ENCODE measurements at regions not wholly inside any gene's neighbourhood (a gene's known extent, or its start where the extent isn't known, plus 50 kb on each side); places are given as distances from the start of the nearest gene placed in this dataset.
"Not testable (repeated sequence)": the region's sequence is repeated elsewhere in the genome, so short reads cannot be mapped to it uniquely, and the experiment has no call there.

- ChIA-PET POLR2A (no interaction called here), CTCF (no interaction called here)
- intact Hi-C loops (cut with micrococcal nuclease) = no loop called here
- dilution Hi-C loops (cut with MboI; ENCODE audit: extremely low pct_ligation_motif_present, low sequenced_read_pairs) = no loop called here
- Histone ChIP-seq H3K4me3 (replicated peaks in 1 of 3; ENCODE audit: insufficient read depth in 1 of 3, low read depth in 1 of 3, low read length in 3 of 3) (no peak overlapping the region), H3K4me2 (ENCODE audit: insufficient read depth, low read length) (no peak overlapping the region), H3K79me2 (ENCODE audit: control insufficient read depth, insufficient read depth, low read length) (no peaks in the 10 kb centered on the region), H4K20me1 (replicated peaks; ENCODE audit: control insufficient read depth, extremely low read depth, insufficient read depth, low read length) (no peaks in the 10 kb centered on the region), H3K9ac (replicated peaks; ENCODE audit: extremely low read depth, insufficient read depth, low read length) (no peak overlapping the region), H3K4me1 (ENCODE audit: control insufficient read depth, extremely low read depth, insufficient read depth, low read length) (no peaks in the 10 kb centered on the region), H3K27me3 (ENCODE audit: control insufficient read depth in 2 of 2, insufficient read depth in 2 of 2, low read length in 2 of 2) (no peaks in the 10 kb centered on the region), H2AFZ (ENCODE audit: low read depth, low read length) (no peak overlapping the region), H3K27ac (ENCODE audit: insufficient read depth, low read depth, low read length) (no peak overlapping the region), H3K36me3 (ENCODE audit: control insufficient read depth in 2 of 2, extremely low read depth in 1 of 2, insufficient read depth in 2 of 2, low read length in 2 of 2) (no peaks in the 10 kb centered on the region), H3K9me3 (replicated peaks; ENCODE audit: control insufficient read depth, insufficient read depth, low read length) (no peaks in the 10 kb centered on the region), H3K9me1 (replicated peaks; ENCODE audit: control insufficient read depth, extremely low read depth, insufficient read depth, low read length) (no peaks in the 10 kb centered on the region)
- TF ChIP-seq GATA2 (IDR thresholded peaks at IDR 0.05; ENCODE audit: insufficient read depth, insufficient read length, low read depth, low read length) (no peak), POLR2A (IDR thresholded peaks at IDR 0.05; ENCODE audit: low read depth, low read length) (no peak), FOS (IDR thresholded peaks at IDR 0.05; ENCODE audit: borderline replicate concordance, insufficient read depth, low read length) (no peak), MYC (IDR thresholded peaks at IDR 0.05; ENCODE audit: low read depth, low read length) (no peak), EZH2 (IDR thresholded peaks at IDR 0.05; ENCODE audit: borderline replicate concordance, low read depth, low read length, severe bottlenecking) (no peak), JUN (IDR thresholded peaks at IDR 0.05; ENCODE audit: borderline replicate concordance, insufficient read depth, insufficient read length, low read depth) (no peak), POLR2AphosphoS5 (IDR thresholded peaks at IDR 0.05; ENCODE audit: insufficient read depth, low read depth, low read length) (no peak), MAX (IDR thresholded peaks at IDR 0.05; ENCODE audit: insufficient read depth, insufficient read length) (no peak)
- TF ChIP-seq, protein P1, sequence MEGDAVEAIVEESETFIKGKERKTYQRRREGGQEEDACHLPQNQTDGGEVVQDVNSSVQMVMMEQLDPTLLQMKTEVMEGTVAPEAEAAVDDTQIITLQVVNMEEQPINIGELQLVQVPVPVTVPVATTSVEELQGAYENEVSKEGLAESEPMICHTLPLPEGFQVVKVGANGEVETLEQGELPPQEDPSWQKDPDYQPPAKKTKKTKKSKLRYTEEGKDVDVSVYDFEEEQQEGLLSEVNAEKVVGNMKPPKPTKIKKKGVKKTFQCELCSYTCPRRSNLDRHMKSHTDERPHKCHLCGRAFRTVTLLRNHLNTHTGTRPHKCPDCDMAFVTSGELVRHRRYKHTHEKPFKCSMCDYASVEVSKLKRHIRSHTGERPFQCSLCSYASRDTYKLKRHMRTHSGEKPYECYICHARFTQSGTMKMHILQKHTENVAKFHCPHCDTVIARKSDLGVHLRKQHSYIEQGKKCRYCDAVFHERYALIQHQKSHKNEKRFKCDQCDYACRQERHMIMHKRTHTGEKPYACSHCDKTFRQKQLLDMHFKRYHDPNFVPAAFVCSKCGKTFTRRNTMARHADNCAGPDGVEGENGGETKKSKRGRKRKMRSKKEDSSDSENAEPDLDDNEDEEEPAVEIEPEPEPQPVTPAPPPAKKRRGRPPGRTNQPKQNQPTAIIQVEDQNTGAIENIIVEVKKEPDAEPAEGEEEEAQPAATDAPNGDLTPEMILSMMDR (IDR thresholded peaks at IDR 0.05; ENCODE audit: extremely low read depth in 1 of 2, insufficient read depth in 1 of 2, low read depth in 1 of 2, low read length in 2 of 2) = no peak
- BruUV-seq (replicated peaks) = no TSS peak
- no peak for FAIRE-seq
- DNase-seq (ENCODE audit: low read depth, low spot score) = no peak
These were observed 83.8 kb upstream of the VRK1 start for GRCh38 chr14:96713426-96713825.

DNA sequence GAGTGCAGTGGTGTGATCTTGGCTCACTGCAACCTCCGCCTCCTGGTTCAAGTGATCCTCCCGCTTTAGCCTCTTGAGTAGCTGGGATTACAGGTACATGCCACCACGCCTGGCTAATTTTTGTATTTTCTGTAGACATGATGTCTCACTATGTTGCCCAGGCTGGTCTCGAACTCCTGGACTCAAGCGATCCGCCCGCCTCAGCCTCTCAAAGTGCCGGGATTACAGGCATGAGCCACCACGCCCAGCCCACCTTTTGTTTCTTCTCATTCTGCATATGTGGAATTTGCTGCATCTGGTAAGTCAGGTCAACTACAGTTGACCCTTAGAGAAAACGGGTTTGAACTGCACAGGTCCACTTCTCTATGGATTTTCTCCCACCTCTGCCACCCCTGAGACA, 82.6 kb upstream of the VRK1 start:
- H3K79me2 ChIP-seq (ENCODE audit: control insufficient read depth, insufficient read depth, low read length); H4K20me1 ChIP-seq (replicated peaks; ENCODE audit: control insufficient read depth, extremely low read depth, insufficient read depth, low read length); dilution Hi-C loops (cut with MboI; ENCODE audit: extremely low pct_ligation_motif_present, low sequenced_read_pairs); H3K4me3 ChIP-seq (replicated peaks in 1 of 3; ENCODE audit: insufficient read depth in 1 of 3, low read depth in 1 of 3, low read length in 3 of 3); H3K27me3 ChIP-seq (ENCODE audit: control insufficient read depth in 2 of 2, insufficient read depth in 2 of 2, low read length in 2 of 2); DNase-seq (ENCODE audit: low read depth, low spot score); H3K27ac ChIP-seq (ENCODE audit: insufficient read depth, low read depth, low read length); BruUV-seq (replicated peaks); H3K9me3 ChIP-seq (replicated peaks; ENCODE audit: control insufficient read depth, insufficient read depth, low read length); H3K4me1 ChIP-seq (ENCODE audit: control insufficient read depth, extremely low read depth, insufficient read depth, low read length); POLR2A ChIA-PET; FAIRE-seq; intact Hi-C loops (cut with micrococcal nuclease); H3K9ac ChIP-seq (replicated peaks; ENCODE audit: extremely low read depth, insufficient read depth, low read length); H2AFZ ChIP-seq (ENCODE audit: low read depth, low read length); H3K9me1 ChIP-seq (replicated peaks; ENCODE audit: control insufficient read depth, extremely low read depth, insufficient read depth, low read length); H3K4me2 ChIP-seq (ENCODE audit: insufficient read depth, low read length); H3K36me3 ChIP-seq (ENCODE audit: control insufficient read depth in 2 of 2, extremely low read depth in 1 of 2, insufficient read depth in 2 of 2, low read length in 2 of 2): not testable (repeated sequence)
- CTCF ChIA-PET = interaction anchor here (1.5 kb wide), 1 partner anchor 27 kb away, joined by 4 read pairs; no protein-coding TSS in a partner anchor

Data from endothelial cell of umbilical vein (primary cell).